HG03354 (cell line): ENCODE measurements at regions not wholly inside any gene's neighbourhood (a gene's known extent, or its start where the extent isn't known, plus 50 kb on each side); places are given as distances from the start of the nearest gene placed in this dataset.
"Not testable (repeated sequence)": the region's sequence is repeated elsewhere in the genome, so short reads cannot be mapped to it uniquely, and the experiment has no call there.

ENCODE experiments used
- ATAC-seq: cut with Tn5 transposase; IDR thresholded peaks from one replicate; pipeline ENCODE4 v1.9.1; 2021; ENCODE audit warnings: mild to moderate bottlenecking; ENCODE audit not compliant: unreplicated experiment, poor library complexity, severe bottlenecking

DNA sequence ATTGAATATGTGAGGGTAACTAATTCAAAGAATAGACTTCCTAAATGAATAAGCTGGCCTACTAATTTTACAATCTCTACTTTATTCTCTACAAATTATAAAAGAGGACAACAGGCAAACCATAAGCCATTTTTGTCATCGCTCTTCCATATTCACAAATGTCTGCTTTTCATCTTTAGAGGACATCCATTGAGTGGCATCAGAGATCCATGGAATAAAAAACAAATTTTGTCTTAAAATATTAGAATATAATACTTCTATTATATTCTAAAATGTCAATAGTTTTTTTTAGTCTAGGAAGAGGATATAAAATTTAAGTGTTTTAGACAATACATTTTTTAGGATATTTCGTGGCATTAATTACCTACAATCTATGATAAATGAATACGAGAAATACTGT, 300.9 kb upstream of the TACR3 start:
- ATAC-seq: no peak

DNA sequence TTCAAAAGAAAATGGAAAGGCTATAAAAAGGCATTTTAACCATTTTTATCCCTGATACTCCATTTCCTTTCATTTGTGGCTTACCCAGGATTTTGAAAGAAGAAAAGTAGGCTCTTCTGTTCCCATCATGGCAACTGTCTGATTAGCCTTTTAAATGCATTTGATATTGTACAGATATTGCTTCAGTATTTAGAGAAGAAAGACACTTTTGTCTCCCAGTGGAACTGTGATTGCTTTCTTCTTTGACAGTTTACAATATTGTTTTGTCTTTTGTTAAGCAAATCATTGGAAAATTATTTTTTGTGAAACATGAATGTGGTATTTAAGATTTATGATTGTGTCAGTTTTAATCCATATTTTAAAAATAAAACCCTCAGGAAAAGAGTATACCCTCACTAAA, 297.4 kb upstream of the TACR3 start:
- no peak for ATAC-seq

DNA sequence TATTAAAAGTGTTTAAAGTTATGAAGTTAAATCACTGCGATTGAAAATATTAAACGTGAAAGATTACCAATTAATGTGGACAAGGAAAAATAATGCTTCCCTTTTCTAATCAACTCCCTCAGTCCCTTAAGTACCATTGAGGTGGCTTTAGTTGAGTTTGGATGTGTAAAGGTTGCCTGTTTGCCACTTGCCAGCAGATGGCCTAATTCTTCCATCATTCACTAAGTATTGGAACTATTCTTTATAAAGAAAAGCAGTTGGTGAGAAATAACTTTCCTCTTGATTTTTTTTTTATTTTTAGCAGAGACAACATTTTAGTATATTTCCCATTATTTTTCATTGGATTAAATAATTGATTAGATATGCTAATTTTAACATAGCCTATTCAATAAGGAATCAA, 295.9 kb upstream of the TACR3 start:
- ATAC-seq: no peak

DNA sequence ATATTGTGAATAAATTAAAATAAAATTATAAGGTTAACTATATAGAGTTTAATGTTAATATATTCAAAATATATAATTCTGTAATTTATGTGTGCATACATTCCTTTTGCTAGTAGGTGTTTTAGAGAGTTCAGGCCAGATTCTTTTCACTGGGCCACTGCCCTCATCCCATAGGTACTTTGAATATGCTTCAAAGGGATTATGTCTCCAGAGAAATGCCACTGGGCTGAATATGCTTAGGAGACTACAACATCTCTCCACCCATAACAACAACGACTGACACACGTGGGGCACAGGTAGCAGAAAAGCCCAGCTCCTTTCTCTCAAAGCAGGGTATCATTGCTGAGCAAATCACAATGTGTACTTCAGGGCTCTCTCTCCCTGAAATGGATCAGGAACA, 290.9 kb upstream of the TACR3 start:
- no peak for ATAC-seq

DNA sequence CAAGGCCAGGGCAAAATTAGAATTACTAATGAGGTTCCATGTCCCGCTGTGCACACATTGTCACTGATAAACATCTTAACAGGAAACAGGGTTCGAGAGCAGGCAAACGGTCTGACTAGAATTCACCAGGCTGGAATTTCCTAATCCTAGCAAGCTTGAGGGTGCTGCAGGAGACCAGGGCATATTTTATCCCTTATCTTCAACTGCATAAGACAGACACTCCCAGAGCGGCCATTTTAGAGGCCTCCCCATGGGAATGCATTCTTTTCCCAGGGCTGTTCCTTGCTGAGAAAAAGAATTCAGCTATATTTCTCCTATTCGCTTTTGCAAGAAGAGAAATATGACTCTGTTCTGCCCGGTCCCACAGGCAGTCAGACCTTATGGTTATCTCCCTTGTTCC, 282.5 kb upstream of the TACR3 start:
- not testable (repeated sequence) for ATAC-seq

DNA sequence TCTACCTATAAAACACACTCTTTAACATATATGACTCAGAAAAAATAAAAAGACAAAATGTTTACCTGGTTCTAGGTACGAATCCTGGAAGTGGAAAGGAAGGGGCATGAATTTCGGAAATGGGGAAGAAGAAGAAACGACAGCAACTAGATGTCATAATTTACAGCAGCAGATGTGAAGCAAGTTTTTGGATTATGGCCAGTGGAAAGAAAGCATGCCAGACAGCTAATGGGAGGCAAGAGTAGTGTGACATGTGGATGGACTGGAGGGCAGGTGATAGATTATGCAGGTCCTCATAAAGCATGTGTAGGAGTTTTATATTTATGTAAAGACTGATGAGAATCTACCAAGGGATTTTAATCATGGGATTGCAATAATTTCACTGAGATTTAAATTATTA, 279.0 kb upstream of the TACR3 start:
- ATAC-seq: no peak

DNA sequence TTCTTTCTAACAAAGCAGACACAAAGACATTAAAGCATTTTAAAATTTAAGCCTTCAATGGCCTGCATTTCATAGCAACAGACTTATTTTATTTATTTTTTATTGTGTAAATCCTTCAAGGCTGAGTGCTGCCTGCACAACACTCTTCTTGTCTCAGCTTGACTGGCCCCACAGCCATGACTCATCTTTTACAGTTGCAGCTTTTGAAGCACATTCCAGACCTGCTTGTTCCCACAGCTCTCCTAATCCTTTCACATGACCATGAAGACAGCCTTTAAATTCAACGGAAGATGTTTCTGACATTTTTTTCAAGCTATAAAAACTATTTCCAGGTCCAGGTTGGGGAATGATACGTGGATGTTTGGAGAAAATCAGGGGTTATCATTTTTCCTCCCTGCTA, 276.9 kb upstream of the TACR3 start:
- no peak for ATAC-seq

DNA sequence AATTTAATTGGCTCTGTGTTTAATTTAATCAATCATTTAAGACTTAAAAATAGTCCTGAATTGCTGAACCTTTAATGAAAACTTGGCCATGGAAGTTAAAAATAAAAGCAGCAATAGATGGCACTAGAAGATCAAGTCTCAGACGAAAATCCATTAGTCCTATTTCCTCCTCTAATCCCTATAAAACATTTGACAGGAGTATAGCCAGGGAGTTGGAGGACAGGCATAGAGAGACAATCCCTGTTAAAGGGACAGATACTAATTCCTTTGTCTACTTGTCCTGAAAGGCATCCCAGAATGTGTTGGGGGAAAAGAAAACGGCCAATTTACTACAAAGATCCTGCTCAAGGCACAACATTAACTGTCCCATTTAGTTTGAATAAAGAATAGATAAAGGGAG, 276.3 kb upstream of the TACR3 start:
- ATAC-seq: no peak

DNA sequence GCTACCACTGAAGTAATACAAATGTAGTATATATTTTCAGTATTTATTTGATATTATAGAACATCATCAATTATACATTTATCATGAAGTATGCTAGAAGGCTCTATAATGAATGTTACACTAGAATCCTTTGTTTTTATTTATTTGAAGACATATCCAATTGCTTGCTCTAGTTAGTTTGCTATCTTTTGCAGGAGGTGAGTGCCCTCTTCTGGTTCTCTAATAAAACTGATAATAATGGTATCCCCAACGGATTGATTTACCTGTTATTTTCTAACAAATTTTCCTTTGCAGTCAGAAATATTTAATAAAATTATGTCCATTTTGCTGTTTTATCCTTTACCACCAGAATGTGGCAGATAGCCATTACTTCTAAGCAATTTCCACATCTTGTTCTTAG, 274.3 kb upstream of the TACR3 start:
- no peak for ATAC-seq

DNA sequence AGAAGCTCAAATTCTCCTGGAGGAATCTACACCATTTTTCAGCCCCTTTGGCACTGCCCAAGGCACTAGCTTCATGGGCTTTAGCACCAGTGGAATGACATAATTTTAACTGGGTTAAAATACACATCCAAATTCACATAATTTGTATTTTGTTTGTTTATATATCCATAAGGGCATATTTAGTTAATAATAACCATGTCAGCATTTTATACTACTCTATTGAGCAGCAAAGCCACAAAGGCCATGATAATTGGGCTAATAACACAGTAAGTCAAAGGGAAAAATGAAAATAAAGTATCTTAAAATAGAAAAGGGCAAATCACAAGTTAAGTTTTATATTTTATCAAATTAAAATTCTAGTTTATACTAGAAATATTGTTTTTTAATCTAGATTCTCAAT, 262.7 kb upstream of the TACR3 start:
- ATAC-seq: no peak

DNA sequence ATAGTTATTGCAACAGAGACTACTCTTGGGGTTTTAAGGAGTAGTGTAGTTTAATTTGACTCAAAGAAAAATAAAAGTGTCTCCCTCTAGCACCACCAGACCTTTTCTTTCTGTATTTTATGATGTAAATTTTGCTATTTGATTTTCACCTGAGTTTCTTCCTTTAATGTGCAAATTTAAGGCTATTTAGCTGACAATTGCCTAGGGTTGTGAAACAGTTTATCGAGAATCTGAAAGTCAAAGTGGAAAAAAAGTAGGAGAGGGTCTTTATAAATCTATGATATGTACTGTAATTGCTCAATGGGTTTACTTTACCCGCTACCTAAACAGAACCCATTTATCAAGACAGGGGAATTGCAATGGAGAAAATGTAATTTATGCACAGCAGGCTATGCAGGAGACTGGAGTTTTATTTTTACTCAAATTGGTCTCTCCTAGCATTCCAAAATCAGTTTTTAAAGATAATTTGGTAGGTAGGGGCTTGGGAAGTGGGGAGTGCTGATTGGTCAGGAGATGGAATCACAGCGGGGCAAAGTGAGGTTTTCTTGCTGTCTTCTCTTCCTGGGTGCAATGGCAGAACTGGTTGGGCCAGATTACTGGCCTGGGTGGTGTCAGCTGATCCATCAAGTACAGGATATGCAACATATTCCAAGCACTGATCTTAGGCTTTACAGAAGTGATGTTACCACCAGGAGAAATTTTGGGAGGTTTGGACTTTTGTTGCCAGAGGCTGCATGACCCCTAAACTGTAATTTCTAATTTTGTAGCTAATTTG, 228.6 kb upstream of the TACR3 start:
- no peak for ATAC-seq

DNA sequence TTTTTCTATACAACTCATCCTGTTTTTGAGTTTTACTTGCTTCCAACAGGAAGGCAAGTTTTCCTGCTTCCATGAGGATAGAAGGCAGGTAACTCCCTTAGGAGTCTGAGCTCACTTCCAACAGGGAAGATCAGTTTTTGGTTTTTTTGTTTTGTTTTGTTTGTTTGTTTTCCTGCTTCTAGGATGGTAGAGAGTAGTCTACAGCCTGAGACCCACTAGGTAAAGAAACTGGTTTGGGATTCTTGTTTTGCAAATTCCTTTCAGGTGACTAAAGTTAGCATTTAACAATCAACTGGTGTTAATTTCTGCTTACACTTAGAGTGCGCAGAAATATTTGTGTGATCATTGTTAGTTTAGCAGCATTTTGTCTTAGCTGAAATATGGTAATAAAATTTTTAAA, 227.8 kb upstream of the TACR3 start:
- ATAC-seq: no peak

DNA sequence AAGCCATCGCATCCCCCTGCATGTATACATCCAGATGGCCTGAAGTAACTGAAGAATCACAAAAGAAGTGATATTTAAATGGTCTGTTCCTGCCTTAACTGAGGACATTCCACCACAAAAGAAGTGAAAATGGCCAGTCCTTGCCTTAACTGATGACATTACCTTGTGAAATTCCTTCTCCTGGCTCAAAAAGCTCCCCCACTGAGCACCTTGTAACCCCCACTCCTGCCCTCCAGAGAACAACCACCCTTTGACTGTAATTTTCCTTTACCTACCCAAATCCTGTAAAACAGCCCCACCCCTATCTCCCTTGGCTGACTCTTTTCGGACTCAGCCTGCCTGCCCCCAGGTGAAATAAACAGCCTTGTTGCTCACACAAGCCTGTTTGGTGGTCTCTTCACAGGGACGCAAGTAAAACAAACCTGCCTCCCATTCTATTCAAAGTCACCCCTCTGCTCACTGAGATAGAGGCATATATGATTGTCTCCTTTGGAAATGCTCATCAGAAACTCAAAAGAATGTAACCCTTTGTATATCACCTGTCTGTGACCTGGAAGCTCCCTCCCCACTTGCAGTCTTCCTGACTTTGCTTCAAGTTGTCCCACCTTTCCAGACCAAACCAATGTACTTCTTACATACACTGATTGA, 227.0 kb upstream of the TACR3 start:
- ATAC-seq: not testable (repeated sequence)

DNA sequence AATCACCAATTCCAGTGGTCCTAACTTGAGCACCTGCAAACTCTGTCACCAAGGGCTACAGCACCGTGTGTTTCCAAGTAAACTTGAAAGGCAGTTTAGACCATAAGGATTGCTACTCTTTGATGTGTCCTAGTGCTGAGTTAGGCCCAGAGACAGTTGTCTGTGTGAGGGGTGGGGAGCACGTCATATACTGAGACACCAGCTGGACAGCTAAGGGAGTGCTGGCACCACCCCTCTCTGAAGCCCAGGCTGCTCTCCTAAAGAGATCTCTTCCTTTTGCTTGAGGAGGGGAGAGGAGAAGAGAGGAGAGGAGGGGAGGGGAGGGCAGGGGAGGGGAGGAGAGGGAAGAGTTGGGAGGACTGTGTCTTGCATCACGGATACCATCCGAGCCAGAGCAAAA, 218.7 kb upstream of the TACR3 start:
- ATAC-seq: no peak

DNA sequence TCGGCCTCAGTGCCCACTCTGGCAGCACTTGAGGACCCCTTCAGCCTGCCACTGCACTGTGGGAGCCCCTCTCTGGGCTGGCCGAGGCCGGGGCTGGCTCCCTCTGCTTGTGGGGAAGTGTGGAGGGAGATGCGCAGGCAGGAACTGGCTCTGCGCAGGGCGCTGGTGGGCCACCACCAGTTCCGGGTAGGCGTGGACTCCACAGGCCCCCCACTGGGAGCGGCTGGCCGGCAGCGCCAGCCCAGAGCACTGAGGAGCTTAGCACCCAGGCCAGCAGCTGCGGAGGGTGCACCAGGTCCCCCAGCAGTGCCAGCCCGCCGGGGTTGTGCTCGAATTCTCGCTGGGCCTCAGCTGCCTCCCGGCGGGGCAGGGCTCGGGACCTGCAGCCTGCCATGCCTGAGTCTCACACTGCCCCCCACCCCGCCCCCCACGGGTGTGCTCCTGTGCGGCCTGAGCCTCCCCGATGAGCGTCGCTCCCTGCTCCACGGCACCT, 216.9 kb upstream of the TACR3 start:
- ATAC-seq: no peak

DNA sequence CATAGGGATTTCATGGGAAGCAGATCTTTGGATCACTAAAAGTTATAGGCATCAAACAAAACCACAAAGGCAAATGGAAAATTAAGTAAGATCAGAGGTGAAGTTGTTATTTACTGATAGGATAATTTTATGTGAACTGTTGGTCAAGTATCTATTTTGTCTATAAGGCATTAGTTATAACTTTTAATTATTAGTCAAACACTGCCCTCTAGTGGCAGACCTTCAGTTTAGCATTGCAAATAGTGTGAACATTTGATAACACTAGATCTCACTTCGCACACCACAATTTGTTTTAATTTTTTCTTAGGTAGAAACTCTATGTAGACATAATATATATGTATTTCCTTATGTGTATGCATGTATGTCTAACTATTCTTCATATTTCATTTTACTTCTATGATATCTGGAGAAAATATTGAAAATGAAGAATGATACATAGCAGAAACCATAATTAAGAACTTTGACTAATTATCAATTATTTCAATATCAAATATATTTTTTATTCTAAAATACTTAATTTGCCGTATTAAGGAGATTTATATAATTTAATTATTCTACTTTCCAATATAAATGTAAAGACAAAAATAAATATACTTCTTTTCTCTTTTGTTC, 214.5 kb upstream of the TACR3 start:
- ATAC-seq: peak; percentile 87

DNA sequence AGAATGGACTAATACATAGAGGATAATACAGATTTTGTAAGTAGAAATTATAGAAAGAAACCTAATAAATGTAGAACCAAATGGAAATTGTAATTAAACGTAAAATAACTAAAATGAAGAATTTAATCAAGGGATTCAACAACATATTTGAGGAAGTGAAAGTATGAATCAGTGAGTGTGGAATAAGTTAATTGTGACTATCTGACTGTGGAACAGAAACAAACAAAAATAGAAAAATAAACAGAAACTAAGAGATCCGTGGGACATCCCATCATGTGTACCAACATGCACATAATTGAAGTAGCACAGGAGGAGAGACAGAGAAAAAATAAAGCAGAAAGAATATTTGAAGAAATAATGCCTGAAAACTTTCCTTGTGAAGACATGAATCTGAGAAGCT, 208.6 kb upstream of the TACR3 start:
- ATAC-seq: no peak

DNA sequence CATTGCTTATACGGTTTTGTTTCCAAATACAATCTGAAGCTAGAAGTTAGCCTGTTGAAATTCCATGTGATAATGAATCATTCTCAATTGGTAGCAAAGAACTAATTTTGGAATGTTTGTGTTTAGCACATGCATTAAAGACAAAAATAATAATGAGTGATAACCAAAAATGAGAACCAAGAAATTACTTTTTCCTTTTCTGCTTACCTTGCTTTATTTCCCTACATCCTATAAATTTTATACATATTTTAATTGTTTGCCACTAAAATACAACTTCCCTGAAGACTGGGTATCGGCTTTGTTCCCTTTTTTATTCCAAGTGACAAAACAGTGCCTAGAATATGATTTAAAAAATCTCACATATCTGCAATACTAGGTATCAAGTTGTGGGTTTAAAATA, 203.8 kb upstream of the TACR3 start:
- no peak for ATAC-seq

DNA sequence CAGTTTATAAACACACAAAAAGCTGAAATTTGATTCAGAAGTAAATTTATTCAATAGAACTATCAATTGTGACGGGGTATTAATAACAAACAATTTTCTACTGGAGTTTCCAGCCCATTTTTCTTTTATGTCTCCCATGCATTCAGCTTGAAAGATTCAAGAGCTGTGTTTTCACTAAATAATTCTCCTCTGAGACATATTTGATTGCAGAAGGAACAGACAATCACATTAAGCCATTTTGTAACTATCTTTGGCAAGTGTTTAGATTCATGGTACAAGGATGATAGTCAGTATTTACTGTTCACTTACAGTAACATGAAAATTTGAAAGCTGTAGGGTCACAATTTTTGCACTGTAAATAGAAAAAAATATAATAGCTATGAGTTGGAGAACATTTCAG, 198.4 kb upstream of the TACR3 start:
- no peak for ATAC-seq

DNA sequence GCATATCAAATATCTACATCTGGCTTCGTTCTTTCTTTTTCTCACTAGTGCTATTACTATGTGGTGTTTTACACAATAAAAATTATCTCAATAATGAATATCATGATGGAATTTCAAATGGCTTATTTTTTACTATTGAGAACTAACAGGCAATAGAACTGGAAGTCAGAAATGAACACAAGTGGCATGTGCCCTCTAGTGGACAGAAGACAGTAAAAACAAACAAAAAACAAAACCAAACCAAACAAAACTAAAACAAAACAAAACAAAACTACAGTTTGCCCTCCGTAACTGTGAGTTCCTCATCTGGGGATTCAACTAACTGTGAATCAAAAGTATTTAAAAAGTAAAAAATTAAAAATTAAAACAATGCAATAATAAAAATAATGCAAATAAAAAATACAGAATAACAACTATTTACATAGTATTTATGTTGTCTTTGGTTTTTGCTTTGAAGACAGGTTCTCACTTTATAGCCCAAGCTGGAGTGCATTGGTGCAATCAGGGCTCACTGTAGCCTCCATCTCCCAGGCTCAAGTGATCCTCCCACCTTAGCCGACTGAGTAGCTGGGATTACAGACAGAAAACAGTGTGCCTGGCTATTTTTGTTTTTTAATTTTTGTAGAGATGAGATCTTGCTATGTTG, 195.6 kb upstream of the TACR3 start:
- ATAC-seq: peak; percentile 93

DNA sequence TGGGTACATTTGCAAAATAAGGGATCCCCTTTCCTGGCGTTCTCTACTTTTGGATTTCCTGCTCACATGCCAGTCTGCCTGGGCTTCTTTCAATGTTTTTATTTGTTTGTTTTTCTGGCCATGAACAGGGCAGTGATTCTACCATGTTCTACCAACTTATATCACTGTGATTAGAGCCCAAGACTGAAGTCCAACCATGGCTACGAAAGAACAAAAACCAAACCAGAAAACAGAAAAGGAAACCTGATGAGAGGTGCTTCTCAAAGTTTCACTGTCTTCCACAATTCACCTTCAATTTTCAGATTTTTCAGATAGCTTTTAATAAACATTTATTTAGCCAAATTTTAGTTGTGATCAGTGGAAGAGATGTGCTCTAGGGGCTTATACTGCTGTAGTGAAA, 187.6 kb upstream of the TACR3 start:
- ATAC-seq: no peak
